Adrenal gland (tissue), 9 donors: ENCODE measurements at regions not wholly inside any gene's neighbourhood (a gene's known extent, or its start where the extent isn't known, plus 50 kb on each side); places are given as distances from the start of the nearest gene placed in this dataset.

Source experiments
- DNase-seq, 7 donors: peaks; one replicate each; pipeline ENCODE4 v3.0.0-alpha.2; 2019 to 2020
- H3K27ac ChIP-seq, 5 donors: fragments of 200-600 bp; sonication (generic) in 4 of 5; 1 replicate in 3 of 5; 2 replicates in 2 of 5; pipeline versions ENCODE4 v1.5.1 to v1.8.0; 2016 to 2020; ENCODE audit warnings: mild to moderate bottlenecking in 1 of 5
- H3K27me3 ChIP-seq: fragments of 200-600 bp; 2 replicates; pipeline ENCODE4 v1.8.0; 2021
- H3K36me3 ChIP-seq, 2 donors: fragments of 200-600 bp; replicated peaks in 1 of 2; 1 replicate in 1 of 2; 2 replicates in 1 of 2; pipeline versions ENCODE4 v1.5.1 to v1.8.0; 2018 to 2022
- H3K4me1 ChIP-seq, 2 donors: fragments of 200-600 bp; replicated peaks in 1 of 2; 1 replicate in 1 of 2; 2 replicates in 1 of 2; pipeline versions ENCODE4 v1.5.1 to v1.8.0; 2018 to 2021
- H3K4me3 ChIP-seq, 4 donors: fragments of 200-600 bp; sonication (generic) in 3 of 4; one replicate each; pipeline ENCODE4 v1.5.1; 2016 to 2018
- H3K9me3 ChIP-seq, 3 donors: fragments of 200-600 bp; sonication (generic) in 1 of 3; replicated peaks in 1 of 3; 1 replicate in 2 of 3; 2 replicates in 1 of 3; pipeline versions ENCODE4 v1.5.1 to v1.8.0; 2016 to 2021
- CTCF ChIP-seq, 6 experiments: fragments of 450-650 bp in 4 of 6; fragments of 200-600 bp in 2 of 6; sonication (generic) in 1 of 6; IDR thresholded peaks; 1 replicate in 5 of 6; 2 replicates in 1 of 6; pipeline versions ENCODE4 v1.5.1 to v1.8.0; 2016 to 2021; ENCODE audit warnings: antibody characterized with exemption in 6 of 6, mild to moderate bottlenecking in 2 of 6, moderate library complexity in 1 of 6
- POLR2A ChIP-seq, 2 donors: fragments of 450-650 bp; IDR thresholded peaks; one replicate each; pipeline ENCODE4 v1.6.1; 2017; ENCODE audit warnings: antibody characterized with exemption in 2 of 2, mild to moderate bottlenecking in 2 of 2, moderate library complexity in 1 of 2
- WGBS, 4 donors: extraction: QIAGEN DNeasy Blood & Tissue Kit in 2 of 4; methylation state at CpG; one replicate each; pipeline versions ENCODE4 v1.1.5 to v1.1.7; 2013 to 2017; 5-methylcytosine and 5-hydroxymethylcytosine counted together
- intact Hi-C, 2 donors: fragments of 100-400 bp; cut with DNase I; formaldehyde crosslinking; loops; one replicate each; pipeline versions ENCODE4 v1.14.1 to v1.15.0; 2022 to 2023
- donor health status: healthy with polysubstance abuse.
- donor health status: Bipolar disorder and iron deficiency.
- donor health status: DM: yes; HTN: yes; CAD: no.
- donor health status: DM: no; HTN: no; CAD: no.
- donor health status: DM: no; HTN: no; CAD: no.

GRCh38 chr10:28849309-28849708 lies 172.0 kb downstream of the BAMBI start:
- Histone ChIP-seq H3K27ac (no peak overlapping the region), H3K4me1 (no peaks in the 10 kb centered on the region), H3K4me3 (no peak overlapping the region), H3K36me3 (no peaks in the 10 kb centered on the region), H3K9me3 (no peaks in the 10 kb centered on the region), H3K27me3 (no peaks in the 10 kb centered on the region)
- DNase-seq: no peak
- intact Hi-C loops: no loop called here
- TF ChIP-seq CTCF (IDR thresholded peaks at IDR 0.05): no peak
- no peak for TF ChIP-seq POLR2A (IDR thresholded peaks at IDR 0.05)
- 90 to 100% (median 95%) methylated on average over 2 to 3 of the region's 3 CpGs for WGBS, 4 donors

GRCh38 chr10:28849821-28850220 lies 172.5 kb downstream of the BAMBI start:
- no peak for TF ChIP-seq POLR2A (IDR thresholded peaks at IDR 0.05)
- TF ChIP-seq CTCF (IDR thresholded peaks at IDR 0.05): no peak
- Histone ChIP-seq H3K4me1 (no peaks in the 10 kb centered on the region), H3K27me3 (no peaks in the 10 kb centered on the region), H3K9me3 (no peaks in the 10 kb centered on the region), H3K36me3 (no peaks in the 10 kb centered on the region), H3K4me3 (no peak overlapping the region), H3K27ac (no peak overlapping the region)
- intact Hi-C loops: no loop called here
- no peak for DNase-seq
- WGBS, 4 donors: 86 to 96% (median 94%) methylated on average over 4 of the region's 4 CpGs

GRCh38 chr10:28850784-28851183 lies 173.5 kb downstream of the BAMBI start:
- Histone ChIP-seq H3K27ac (no peak overlapping the region), H3K4me3 (no peak overlapping the region), H3K27me3 (no peaks in the 10 kb centered on the region), H3K4me1 (no peaks in the 10 kb centered on the region), H3K36me3 (no peaks in the 10 kb centered on the region), H3K9me3 (no peaks in the 10 kb centered on the region)
- TF ChIP-seq POLR2A (IDR thresholded peaks at IDR 0.05) (no peak), CTCF (IDR thresholded peaks at IDR 0.05) (no peak)
- DNase-seq: no peak
- WGBS, 4 donors: 94 to 97% (median 95%) methylated on average over 6 of the region's 6 CpGs
- intact Hi-C loops: no loop called here

GRCh38 chr10:28853195-28853594 lies 175.9 kb downstream of the BAMBI start:
- no peaks in the 10 kb centered on the region for H3K4me1 ChIP-seq
- TF ChIP-seq POLR2A (IDR thresholded peaks at IDR 0.05): no peak
- no peak for TF ChIP-seq CTCF (IDR thresholded peaks at IDR 0.05)
- intact Hi-C loops: no loop called here
- no peaks in the 10 kb centered on the region for H3K36me3 ChIP-seq
- no peak overlapping the region for H3K27ac ChIP-seq
- no peak overlapping the region for H3K4me3 ChIP-seq
- peak in 6 of 7 donors; percentile 26 to 63 (median 41) for DNase-seq
- H3K27me3 ChIP-seq: no peaks in the 10 kb centered on the region
- no peaks in the 10 kb centered on the region for H3K9me3 ChIP-seq
- 26 to 44% (median 38%) methylated on average over 5 of the region's 5 CpGs for WGBS, 4 donors
